DLD1 (cell line): ENCODE measurements at regions not wholly inside any gene's neighbourhood (a gene's known extent, or its start where the extent isn't known, plus 50 kb on each side); places are given as distances from the start of the nearest gene placed in this dataset.

Experiments used
- in situ Hi-C: cut with HindIII; loops from 2 replicates; pipeline ENCODE4 v1.10.0; 2017; ENCODE audit warnings: low sequenced_read_pairs

- in situ Hi-C loops = no loop called here
Measured at GRCh38 chr5:68771221-68771620, 322.6 kb upstream of the SLC30A5 start.

- in situ Hi-C loops = no loop called here
Measured at GRCh38 chr5:68771732-68772131, 322.1 kb upstream of the SLC30A5 start.

GRCh38 chr5:68776381-68776780, 317.4 kb upstream of the SLC30A5 start:
- in situ Hi-C loops = no loop called here

GRCh38 chr5:68777135-68777534, 316.7 kb upstream of the SLC30A5 start:
- in situ Hi-C loops = no loop called here

GRCh38 chr5:68778484-68778883, 315.3 kb upstream of the SLC30A5 start:
- in situ Hi-C loops = no loop called here

- in situ Hi-C loops = no loop called here
Measured at GRCh38 chr5:68780299-68780955, 313.4 kb upstream of the SLC30A5 start.

- in situ Hi-C loops = no loop called here
Measured at GRCh38 chr5:68793074-68793473, 300.7 kb upstream of the SLC30A5 start.

GRCh38 chr5:68793993-68794392, 299.8 kb upstream of the SLC30A5 start:
- in situ Hi-C loops = no loop called here

- in situ Hi-C loops = no loop called here
Measured at GRCh38 chr5:68795190-68795589, 298.6 kb upstream of the SLC30A5 start.

- in situ Hi-C loops = no loop called here
Measured at GRCh38 chr5:68798877-68799843, 294.7 kb upstream of the SLC30A5 start.

GRCh38 chr5:68802430-68802829, 291.4 kb upstream of the SLC30A5 start:
- in situ Hi-C loops = no loop called here

GRCh38 chr5:68803881-68804319, 289.9 kb upstream of the SLC30A5 start:
- in situ Hi-C loops = no loop called here

- in situ Hi-C loops = no loop called here
Measured at GRCh38 chr5:68804343-68804742, 289.5 kb upstream of the SLC30A5 start.

GRCh38 chr5:68805444-68805843, 288.4 kb upstream of the SLC30A5 start:
- in situ Hi-C loops = no loop called here

- in situ Hi-C loops = no loop called here
Measured at GRCh38 chr5:68817632-68818031, 276.2 kb upstream of the SLC30A5 start.

- in situ Hi-C loops = no loop called here
Measured at GRCh38 chr5:68818057-68818695, 275.6 kb upstream of the SLC30A5 start.

GRCh38 chr5:68818870-68819269, 274.9 kb upstream of the SLC30A5 start:
- in situ Hi-C loops = no loop called here

GRCh38 chr5:68821056-68821455, 272.8 kb upstream of the SLC30A5 start:
- in situ Hi-C loops = no loop called here

GRCh38 chr5:68822796-68823195, 271.0 kb upstream of the SLC30A5 start:
- in situ Hi-C loops = no loop called here

GRCh38 chr5:68823301-68823700, 270.5 kb upstream of the SLC30A5 start:
- in situ Hi-C loops = no loop called here

- in situ Hi-C loops = no loop called here
Measured at GRCh38 chr5:68830377-68830898, 263.4 kb upstream of the SLC30A5 start.
